ENCODE measurements at regions not wholly inside any gene's neighbourhood (a gene's known extent, or its start where the extent isn't known, plus 50 kb on each side); places are given as distances from the start of the nearest gene placed in this dataset.

DNA sequence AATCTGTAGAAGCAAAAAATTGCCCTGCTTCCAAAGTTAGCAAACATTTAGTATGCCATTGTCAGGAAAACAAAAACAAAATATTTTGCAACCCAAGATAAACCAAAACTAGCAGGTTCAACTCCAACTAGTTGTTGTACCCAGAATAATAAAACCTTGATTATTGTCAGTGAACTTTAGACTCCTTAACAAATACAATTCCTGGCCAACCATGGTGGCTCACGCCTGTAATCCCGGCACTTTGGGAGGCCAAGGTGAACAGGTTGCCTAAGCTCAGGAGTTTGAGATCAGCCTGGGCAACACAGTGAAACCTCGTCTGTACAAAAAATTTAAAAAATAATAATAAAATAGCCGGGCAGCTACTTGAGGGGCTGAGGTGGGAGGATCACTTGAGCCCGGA lies 53.6 kb upstream of the EPCAM start:
- no peak for DNase-seq

- no peak for DNase-seq
Measured at GRCh38 chr2:47313728-47314127, 55.4 kb upstream of the EPCAM start.

DNA sequence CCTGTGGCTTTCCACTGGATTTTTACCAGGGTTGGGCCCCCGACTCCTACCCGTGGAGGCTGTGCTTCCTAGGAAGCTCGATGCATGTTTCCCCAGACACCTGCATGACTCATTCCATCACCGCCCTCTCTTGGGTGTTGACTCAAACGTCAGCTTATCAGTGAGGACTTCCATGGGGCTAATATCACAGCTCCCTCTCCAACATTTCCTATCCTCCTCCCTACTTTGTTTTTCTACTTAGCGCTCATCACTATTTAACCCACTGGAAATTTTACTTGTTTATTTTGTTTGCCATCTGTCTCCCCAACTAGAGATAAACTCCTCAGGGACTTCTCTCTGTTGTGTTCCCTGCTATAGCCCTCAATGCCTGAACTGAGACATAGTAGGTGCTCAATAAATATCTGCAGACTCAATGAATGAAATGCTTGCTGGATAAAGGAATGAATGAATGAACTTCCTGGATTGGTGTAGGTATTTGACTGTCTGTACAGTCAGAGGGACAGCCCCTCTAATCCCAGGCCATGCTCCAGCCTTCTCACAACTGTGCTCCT lies 55.9 kb upstream of the EPCAM start:
- no peak for DNase-seq

DNA sequence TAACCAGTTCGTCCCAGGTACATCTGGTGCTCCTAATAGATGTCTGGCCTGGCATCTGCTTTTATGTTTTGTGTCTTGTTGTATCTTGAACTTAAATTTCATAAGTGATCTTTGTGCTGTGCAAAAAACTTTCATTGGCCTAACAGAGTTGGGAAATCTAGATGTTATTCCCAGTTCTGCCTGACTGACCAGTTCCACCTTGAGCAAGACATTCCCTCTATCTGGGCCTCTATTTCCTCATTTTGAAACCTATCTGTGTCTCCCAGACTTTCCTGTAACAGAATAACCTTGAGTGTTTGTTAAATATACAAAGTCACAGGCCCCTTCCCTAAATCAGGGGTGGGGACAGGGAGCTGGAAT lies 56.6 kb upstream of the EPCAM start:
- DNase-seq, result no peak

DNA sequence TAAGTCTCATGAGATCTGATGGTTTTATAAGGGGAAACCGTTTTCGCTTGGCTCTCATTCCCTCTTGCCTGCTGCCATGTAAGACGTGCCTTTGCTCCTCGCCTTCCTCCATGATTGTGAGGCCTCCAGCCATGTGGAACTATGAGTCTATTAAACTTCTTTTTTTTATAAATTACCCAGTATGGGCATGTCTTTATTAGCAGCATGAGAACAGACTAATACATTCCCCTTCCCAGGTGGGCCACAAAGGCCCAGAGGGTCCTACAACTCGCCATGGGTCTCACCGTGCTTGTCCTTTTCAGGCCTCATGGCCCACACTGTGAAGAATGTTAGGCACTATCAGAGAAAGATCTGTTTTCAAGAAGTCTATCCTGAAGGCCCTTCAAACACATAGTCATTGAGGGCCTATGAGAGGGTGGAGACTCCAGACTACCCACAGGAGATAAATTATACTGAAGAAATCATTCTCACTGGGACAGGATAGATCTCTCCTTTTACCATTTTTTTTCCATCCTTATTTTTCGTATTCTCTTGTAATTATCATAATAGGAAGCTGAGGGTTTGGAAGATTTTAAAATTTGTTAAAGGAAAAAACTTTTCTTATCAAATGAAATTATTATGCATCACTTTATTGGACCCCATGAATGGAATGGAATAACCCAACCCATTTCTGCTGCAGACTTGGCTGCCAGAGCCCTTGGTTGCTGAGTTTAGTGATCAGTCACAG lies 57.2 kb upstream of the EPCAM start:
- no peak for DNase-seq

GRCh38 chr2:47310801-47311560 lies 58.1 kb upstream of the EPCAM start:
- DNase-seq, result no peak

GRCh38 chr2:47309952-47310800 lies 58.9 kb upstream of the EPCAM start:
- no peak for DNase-seq

DNA sequence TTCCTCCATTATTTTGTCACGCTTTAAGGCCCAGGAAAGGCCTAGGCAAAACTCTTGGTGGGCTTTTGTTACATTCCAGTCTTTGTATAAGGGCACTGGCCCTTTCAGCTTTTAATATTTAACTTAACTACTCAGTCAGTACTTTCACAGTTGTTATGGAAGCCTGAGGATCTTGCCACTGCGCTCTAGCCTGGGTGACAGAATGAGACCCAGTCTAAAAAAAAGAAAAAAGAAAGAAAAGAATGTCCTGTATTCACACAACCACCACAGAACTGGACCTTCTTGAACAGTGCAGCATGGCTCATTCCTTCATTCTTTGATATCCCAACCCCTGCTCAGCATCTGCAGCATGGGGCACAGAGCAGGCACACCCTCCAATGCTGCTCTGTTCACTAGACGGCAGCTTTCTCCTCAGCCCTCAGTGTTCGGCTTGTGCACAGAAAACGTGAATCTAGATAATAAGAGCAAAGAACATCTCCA lies 59.6 kb upstream of the EPCAM start:
- no peak for DNase-seq

DNA sequence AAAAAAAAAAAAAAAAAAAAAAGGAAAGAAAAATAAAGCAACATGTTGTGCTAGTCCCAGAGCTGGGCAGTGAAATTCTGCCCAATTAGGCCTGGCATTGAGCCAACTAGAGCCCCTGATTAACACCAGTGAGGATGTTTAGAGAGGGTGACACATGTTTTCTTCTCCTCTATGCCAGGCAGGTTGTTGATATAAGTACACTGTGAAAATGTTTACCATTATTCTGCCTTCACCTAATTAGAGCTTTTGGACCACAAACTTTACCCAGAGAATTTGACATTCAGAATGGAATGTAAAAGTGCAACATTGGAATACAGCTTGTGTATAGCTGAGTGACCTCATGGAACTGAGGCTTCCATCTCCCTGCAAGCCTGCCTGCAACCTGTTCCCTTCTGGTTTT lies 62.0 kb upstream of the EPCAM start:
- DNase-seq, result no peak

DNA sequence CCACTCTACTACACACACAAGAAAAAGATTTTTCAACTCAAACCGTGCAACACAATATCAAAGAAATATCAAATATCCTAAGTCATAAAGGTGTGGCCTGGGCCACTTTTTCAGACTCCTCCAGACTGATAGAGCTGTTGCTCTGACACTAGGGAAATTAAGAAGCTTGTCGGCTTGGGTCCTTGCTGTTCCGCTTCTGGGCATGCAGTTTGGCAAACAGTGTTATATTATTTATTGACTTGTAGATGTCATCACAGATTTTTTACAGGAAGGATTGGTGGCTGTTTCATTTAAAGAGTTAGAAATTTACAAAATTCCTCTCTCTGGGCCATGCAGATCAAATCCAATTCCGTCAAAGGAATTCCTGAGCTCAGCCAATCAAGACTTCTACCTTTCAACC lies 64.5 kb upstream of the EPCAM start:
- no peak for DNase-seq

DNA sequence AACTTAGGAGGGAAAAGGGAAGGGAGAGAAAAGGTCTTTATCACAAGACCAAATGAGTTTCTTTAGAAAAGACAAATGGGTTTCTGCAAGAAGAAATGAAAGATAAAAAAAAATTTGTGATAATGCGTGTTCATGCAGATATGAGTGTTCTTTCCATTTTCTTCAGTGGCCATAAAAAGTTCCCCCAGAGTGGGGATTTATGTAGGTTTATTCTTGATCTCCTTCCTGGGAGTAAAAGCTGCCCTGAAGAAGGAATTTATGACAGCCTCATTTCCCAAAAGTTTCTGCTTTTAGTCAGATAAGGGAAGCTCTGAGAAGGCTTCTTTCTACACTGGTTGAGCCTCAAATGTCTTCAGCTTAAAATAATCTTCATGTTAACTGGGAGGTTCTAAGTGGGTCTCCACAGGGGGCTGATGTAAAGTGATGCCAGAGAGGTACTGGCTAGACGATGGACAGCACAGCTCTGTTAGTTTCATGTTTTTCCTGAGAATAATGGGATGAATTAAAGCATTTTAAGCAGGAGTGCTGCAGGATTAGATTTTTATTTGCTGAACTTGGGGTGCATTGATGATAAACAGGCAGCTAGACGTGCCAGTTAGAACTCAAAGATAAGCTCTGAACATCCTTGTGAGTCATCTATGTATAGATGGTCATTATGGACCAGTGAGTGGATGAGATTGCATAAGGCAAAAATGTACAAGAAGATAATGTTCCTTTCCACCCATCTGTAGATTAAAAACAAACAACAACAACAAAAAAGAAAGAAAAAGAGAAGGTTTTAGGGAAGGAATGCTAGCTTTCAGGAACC lies 65.6 kb upstream of the EPCAM start:
- DNase-seq, result no peak

DNA sequence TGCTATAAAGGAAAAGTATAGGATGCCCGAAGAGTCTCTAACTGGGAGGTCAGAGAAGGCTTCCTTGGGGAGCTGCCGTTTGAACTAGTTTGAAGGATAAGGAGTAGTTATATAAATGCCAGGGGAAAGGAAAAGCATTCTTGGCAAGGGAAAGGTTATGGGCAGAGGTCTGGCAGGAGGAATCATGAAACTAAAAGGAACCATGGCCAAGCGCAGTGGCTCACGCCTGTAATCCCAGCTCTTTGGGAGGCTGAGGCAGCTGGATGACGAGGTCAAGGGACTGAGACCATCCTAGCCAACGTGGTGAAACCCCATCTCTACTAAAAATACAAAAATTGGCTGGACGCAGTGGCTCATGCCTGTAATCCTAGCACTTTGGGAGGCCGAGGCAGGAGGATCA lies 66.8 kb upstream of the EPCAM start:
- no peak for DNase-seq

GRCh38 chr2:47301731-47302130 lies 67.4 kb upstream of the EPCAM start:
- no peak for DNase-seq

- no peak for DNase-seq
Measured at GRCh38 chr2:47301277-47301618, 67.9 kb upstream of the EPCAM start.

GRCh38 chr2:47300609-47301276 lies 68.4 kb upstream of the EPCAM start:
- DNase-seq, result no peak

DNA sequence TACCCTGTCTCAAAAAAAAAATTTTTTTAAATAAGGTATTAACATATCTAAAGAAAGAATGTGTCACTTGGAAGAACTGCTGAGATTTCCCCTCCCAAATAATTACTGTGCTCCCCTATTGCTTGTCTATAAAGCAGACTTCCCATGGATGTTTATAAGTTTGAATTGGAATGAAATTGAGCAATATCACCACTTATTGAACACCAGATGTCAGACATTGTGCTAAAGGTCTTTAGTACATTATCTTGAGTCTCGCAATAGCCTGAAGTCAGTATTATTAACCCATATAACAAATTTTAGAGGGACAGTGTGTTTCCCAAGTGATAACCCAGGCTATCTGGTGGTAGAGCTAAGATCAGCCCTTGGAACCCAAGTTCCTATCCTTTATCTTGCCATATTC lies 69.0 kb upstream of the EPCAM start:
- DNase-seq, result no peak

GRCh38 chr2:47299555-47299954 lies 69.6 kb upstream of the EPCAM start:
- DNase-seq, result no peak

- no peak for DNase-seq
Measured at GRCh38 chr2:47298771-47299170, 70.3 kb upstream of the EPCAM start.

DNA sequence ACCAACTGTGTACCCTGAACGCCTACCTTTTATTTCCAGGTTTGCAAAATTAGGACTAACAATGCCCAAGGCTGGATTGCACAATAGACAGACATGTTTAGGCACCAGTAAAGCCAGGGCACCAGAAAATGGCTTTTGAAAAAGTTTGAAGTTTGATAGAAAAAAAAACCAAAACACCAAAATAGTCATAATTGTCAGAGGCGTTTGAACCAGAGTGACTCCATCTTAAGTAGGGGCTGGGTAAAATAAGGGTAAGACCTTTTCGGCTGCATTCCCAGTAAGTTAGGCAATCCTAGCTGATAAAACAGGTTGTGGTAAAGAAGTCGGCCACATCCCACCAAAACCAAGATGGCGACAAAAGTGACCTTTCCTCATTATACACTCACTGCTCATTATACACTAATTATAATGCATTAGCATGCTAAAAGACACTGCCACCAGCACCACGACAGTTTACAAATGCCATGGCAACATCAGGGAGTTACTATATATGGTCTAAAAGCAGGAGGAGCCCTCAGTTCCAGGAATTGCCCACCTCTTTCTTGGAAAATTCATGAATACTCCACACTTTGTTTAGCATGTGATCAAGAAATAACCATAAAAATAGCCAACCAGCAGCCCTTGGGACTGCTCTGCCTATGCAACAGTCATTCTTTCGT lies 71.2 kb upstream of the EPCAM start:
- DNase-seq, result no peak

DNA sequence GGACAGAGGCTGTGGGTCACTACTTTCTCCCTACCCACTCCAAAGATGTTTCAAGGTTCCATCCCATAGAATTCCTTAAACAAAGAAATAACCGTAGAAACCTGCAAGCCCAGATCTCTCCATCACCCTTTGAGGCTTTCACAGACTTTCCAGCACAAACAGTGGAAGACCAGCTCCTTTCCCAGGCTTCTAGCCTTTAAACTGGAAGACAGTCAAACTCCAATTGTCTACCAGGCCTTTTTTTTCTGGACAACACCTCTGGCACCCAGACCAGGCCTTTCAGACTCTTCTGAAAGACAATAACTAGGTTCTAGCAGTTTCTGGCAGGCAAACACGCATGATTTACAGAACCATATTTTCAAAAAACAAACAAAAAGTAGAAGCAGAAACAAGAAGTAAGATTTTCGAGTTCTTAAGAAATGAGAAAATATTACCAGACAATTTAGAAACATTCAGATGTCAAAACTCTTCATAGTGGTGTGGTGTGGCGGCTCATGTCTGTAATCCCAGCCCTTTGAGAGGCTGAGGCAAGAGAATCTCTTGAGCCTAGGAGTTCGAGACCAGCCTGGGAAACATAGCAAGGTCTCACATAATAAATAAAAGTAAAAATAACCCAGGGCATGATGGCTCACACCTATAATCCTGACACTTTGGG lies 73.0 kb upstream of the EPCAM start:
- no peak for DNase-seq

Data from stimulated activated CD4-positive, alpha-beta T cell treated with anti-CD3 and anti-CD28 coated beads, Interleukin-2, amount 100 ng/mL, for 24 hours (primary cell).